Mesothelial cell of epicardium (in vitro differentiated cells): ENCODE measurements at regions not wholly inside any gene's neighbourhood (a gene's known extent, or its start where the extent isn't known, plus 50 kb on each side); places are given as distances from the start of the nearest gene placed in this dataset.
A peak's percentile ranks its signal among the peaks of the same experiment; 100 is the strongest.

Source experiments
- DNase-seq, 2 experiments: peaks; one replicate each; pipeline ENCODE4 v3.0.0; 2021; ENCODE audit warnings: low spot score in 2 of 2; ENCODE audit not compliant: unreplicated experiment in 2 of 2
- H3K27ac Mint-ChIP-seq: 2 replicates; pipeline ENCODE4 v1.8.0; 2021; ENCODE audit warnings: mixed read lengths
- H3K27me3 Mint-ChIP-seq: 2 replicates; pipeline ENCODE4 v1.8.0; 2021; ENCODE audit warnings: low read depth, mixed read lengths
- H3K36me3 Mint-ChIP-seq: 2 replicates; pipeline ENCODE4 v1.8.0; 2021; ENCODE audit warnings: mixed read lengths
- H3K4me1 Mint-ChIP-seq: 2 replicates; pipeline ENCODE4 v1.8.0; 2021; ENCODE audit warnings: mixed read lengths
- H3K4me3 Mint-ChIP-seq: 2 replicates; pipeline ENCODE4 v1.8.0; 2021; ENCODE audit warnings: mild to moderate bottlenecking, moderate library complexity, mixed read lengths
- H3K9me3 Mint-ChIP-seq: 2 replicates; pipeline ENCODE4 v1.8.0; 2021; ENCODE audit warnings: mixed read lengths
- CTCF ChIP-seq: fragments of 200-600 bp; sonication (generic); IDR thresholded peaks from one replicate; pipeline ENCODE4 v1.5.0; 2021; ENCODE audit warnings: antibody characterized with exemption; ENCODE audit not compliant: unreplicated experiment

GRCh38 chr4:171067422-171067821 lies 745.8 kb upstream of the GALNTL6 start:
- no peak for TF ChIP-seq CTCF
- Mint-ChIP-seq H3K27me3 (no peaks in the 10 kb centered on the region), H3K27ac (no peak overlapping the region), H3K9me3 (peaks cover 30% of the 10 kb centered on the region), H3K4me1 (no peaks in the 10 kb centered on the region), H3K36me3 (no peaks in the 10 kb centered on the region), H3K4me3 (no peak overlapping the region)
- DNase-seq, result no peak

- Mint-ChIP-seq H3K9me3 (peaks cover 18% of the 10 kb centered on the region), H3K4me3 (no peak overlapping the region), H3K4me1 (no peaks in the 10 kb centered on the region), H3K27me3 (no peaks in the 10 kb centered on the region), H3K36me3 (peaks cover 1% of the 10 kb centered on the region), H3K27ac (no peak overlapping the region)
- no peak for DNase-seq
- TF ChIP-seq CTCF, result no peak
These were observed 763.8 kb upstream of the GALNTL6 start for GRCh38 chr4:171049380-171049779.

GRCh38 chr4:171042989-171043524 lies 770.1 kb upstream of the GALNTL6 start:
- H3K27ac Mint-ChIP-seq, result no peak overlapping the region

GRCh38 chr4:171035909-171036308 lies 777.3 kb upstream of the GALNTL6 start:
- Mint-ChIP-seq H3K36me3 (no peaks in the 10 kb centered on the region), H3K4me3 (no peak overlapping the region), H3K9me3 (no peaks in the 10 kb centered on the region), H3K27me3 (no peaks in the 10 kb centered on the region), H3K27ac (no peak overlapping the region), H3K4me1 (no peaks in the 10 kb centered on the region)
- DNase-seq, result no peak
- TF ChIP-seq CTCF, result no peak

More at GRCh38 chr4:171042989-171043524, 770.1 kb upstream of the GALNTL6 start:
- no peak for TF ChIP-seq CTCF
- H3K4me1 Mint-ChIP-seq, result no peaks in the 10 kb centered on the region
- H3K27me3 Mint-ChIP-seq, result no peaks in the 10 kb centered on the region
- no peak overlapping the region for H3K4me3 Mint-ChIP-seq
- H3K9me3 Mint-ChIP-seq, result peaks cover 23% of the 10 kb centered on the region
- H3K36me3 Mint-ChIP-seq, result peaks cover 1% of the 10 kb centered on the region
- DNase-seq, result peak in 1 of 2 experiments; percentile 14

GRCh38 chr4:171031338-171031737 lies 781.9 kb upstream of the GALNTL6 start:
- Mint-ChIP-seq H3K4me3 (no peak overlapping the region), H3K4me1 (no peaks in the 10 kb centered on the region), H3K27ac (no peak overlapping the region), H3K27me3 (no peaks in the 10 kb centered on the region), H3K9me3 (peaks cover 5% of the 10 kb centered on the region), H3K36me3 (no peaks in the 10 kb centered on the region)
- DNase-seq, result no peak
- no peak for TF ChIP-seq CTCF

- no peaks in the 10 kb centered on the region for H3K4me1 Mint-ChIP-seq
- no peaks in the 10 kb centered on the region for H3K36me3 Mint-ChIP-seq
- no peak for TF ChIP-seq CTCF
- H3K27me3 Mint-ChIP-seq, result no peaks in the 10 kb centered on the region
- DNase-seq, result no peak
- peaks cover 5% of the 10 kb centered on the region for H3K9me3 Mint-ChIP-seq
- no peak overlapping the region for H3K27ac Mint-ChIP-seq
- H3K4me3 Mint-ChIP-seq, result no peak overlapping the region
These were observed 787.4 kb upstream of the GALNTL6 start for GRCh38 chr4:171025776-171026175.
